Suprapubic skin (tissue), 3 donors: ENCODE measurements at regions not wholly inside any gene's neighbourhood (a gene's known extent, or its start where the extent isn't known, plus 50 kb on each side); places are given as distances from the start of the nearest gene placed in this dataset.

Experiments
- POLR2A ChIP-seq, 2 donors: fragments of 450-650 bp; IDR thresholded peaks; one replicate each; pipeline ENCODE4 v1.6.1; 2017; ENCODE audit warnings: antibody characterized with exemption in 2 of 2, mild to moderate bottlenecking in 2 of 2, moderate library complexity in 2 of 2
- TF ChIP-seq, protein P1 (sequence below), 2 donors: fragments of 200-600 bp in 1 of 2; fragments of 450-650 bp in 1 of 2; sonication (generic) in 1 of 2; IDR thresholded peaks; one replicate each; pipeline ENCODE4 v1.5.1; 2016 to 2019; ENCODE audit warnings: antibody characterized with exemption in 2 of 2, mild to moderate bottlenecking in 1 of 2, moderate library complexity in 1 of 2

DNA sequence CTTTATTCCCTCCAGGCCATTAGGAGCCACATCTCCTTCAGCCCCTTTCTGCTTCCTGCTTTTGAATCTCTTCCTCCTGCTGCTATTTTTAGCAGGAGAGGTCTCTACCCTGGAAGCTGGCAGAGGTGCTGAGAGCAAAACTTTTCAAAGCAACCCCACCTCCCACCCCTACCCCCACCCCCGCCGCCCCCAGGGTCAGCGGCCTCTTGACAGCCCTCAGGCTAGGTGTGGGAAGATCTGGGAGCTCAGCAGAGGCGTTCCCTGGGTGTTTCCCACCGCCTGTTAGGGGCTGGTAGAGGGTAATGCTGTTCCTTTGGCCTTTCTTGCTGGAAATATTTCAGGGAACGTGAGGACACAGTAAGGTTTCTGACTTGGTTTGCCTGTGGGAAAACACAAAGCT, 112.5 kb upstream of the CACHD1 start:
- TF ChIP-seq, protein P1, sequence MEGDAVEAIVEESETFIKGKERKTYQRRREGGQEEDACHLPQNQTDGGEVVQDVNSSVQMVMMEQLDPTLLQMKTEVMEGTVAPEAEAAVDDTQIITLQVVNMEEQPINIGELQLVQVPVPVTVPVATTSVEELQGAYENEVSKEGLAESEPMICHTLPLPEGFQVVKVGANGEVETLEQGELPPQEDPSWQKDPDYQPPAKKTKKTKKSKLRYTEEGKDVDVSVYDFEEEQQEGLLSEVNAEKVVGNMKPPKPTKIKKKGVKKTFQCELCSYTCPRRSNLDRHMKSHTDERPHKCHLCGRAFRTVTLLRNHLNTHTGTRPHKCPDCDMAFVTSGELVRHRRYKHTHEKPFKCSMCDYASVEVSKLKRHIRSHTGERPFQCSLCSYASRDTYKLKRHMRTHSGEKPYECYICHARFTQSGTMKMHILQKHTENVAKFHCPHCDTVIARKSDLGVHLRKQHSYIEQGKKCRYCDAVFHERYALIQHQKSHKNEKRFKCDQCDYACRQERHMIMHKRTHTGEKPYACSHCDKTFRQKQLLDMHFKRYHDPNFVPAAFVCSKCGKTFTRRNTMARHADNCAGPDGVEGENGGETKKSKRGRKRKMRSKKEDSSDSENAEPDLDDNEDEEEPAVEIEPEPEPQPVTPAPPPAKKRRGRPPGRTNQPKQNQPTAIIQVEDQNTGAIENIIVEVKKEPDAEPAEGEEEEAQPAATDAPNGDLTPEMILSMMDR (IDR thresholded peaks at IDR 0.05) = no peak
- no peak for TF ChIP-seq POLR2A (IDR thresholded peaks at IDR 0.05)
